Vagina (tissue), 2 donors: ENCODE measurements at regions not wholly inside any gene's neighbourhood (a gene's known extent, or its start where the extent isn't known, plus 50 kb on each side); places are given as distances from the start of the nearest gene placed in this dataset.

ENCODE experiments used
- POLR2A ChIP-seq, 2 donors: fragments of 450-650 bp; IDR thresholded peaks; one replicate each; pipeline ENCODE4 v1.6.1; 2017; ENCODE audit warnings: antibody characterized with exemption in 2 of 2, mild to moderate bottlenecking in 2 of 2, moderate library complexity in 2 of 2
- TF ChIP-seq, protein P1 (sequence below), 3 experiments: fragments of 450-650 bp in 2 of 3; fragments of 200-600 bp in 1 of 3; sonication (generic) in 1 of 3; IDR thresholded peaks; one replicate each; pipeline ENCODE4 v1.5.1; 2017 to 2019; ENCODE audit warnings: antibody characterized with exemption in 3 of 3, mild to moderate bottlenecking in 2 of 3, moderate library complexity in 2 of 3

DNA sequence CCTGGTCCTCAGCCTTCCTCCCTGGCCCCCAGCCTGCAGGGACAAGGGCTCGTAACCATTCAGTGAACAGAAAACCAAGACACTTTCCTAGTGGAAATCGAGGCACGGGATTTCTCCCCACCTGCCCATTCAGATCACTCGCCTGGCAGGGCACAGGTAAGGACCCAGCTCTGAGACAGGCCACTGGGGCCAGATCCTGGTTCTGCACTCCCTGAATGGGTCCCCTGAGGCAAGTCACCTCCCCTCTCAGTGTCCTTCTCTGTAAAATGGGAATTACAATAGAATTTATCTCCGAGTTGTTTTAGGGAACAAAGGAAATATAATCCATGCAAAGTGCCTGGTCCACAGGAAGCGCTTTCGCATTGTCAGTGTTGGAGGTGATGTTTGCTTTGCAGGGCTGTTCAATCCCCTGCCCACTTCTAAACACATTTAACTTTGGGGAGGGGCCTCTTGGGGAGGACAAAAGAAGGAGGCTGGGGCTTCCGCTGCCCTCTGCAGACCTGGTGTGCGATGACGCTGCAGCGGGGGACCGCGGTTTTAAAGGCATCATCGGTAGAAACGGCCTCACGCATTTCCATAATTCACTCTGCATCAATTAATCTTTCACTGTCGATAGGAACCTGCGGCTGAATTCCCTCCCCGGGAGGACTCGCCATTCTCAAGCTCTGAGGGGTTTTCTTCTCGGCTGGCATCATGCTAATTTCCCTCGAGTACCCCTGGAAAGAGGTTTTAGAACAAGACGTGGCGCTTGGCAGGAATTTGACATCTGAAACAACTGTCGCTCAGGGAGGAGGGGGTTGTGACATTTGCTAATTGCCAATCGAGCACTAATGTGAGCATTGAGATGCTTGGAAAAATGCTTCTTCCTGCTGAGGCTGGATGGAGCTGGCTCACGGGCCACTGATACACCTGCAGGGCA is 70.4 kb upstream of the FGF3 start:
- TF ChIP-seq, protein P1, sequence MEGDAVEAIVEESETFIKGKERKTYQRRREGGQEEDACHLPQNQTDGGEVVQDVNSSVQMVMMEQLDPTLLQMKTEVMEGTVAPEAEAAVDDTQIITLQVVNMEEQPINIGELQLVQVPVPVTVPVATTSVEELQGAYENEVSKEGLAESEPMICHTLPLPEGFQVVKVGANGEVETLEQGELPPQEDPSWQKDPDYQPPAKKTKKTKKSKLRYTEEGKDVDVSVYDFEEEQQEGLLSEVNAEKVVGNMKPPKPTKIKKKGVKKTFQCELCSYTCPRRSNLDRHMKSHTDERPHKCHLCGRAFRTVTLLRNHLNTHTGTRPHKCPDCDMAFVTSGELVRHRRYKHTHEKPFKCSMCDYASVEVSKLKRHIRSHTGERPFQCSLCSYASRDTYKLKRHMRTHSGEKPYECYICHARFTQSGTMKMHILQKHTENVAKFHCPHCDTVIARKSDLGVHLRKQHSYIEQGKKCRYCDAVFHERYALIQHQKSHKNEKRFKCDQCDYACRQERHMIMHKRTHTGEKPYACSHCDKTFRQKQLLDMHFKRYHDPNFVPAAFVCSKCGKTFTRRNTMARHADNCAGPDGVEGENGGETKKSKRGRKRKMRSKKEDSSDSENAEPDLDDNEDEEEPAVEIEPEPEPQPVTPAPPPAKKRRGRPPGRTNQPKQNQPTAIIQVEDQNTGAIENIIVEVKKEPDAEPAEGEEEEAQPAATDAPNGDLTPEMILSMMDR (IDR thresholded peaks at IDR 0.05): no peak
- no peak for TF ChIP-seq POLR2A (IDR thresholded peaks at IDR 0.05)
